ENCODE measurements at regions not wholly inside any gene's neighbourhood (a gene's known extent, or its start where the extent isn't known, plus 50 kb on each side); places are given as distances from the start of the nearest gene placed in this dataset.

DNA sequence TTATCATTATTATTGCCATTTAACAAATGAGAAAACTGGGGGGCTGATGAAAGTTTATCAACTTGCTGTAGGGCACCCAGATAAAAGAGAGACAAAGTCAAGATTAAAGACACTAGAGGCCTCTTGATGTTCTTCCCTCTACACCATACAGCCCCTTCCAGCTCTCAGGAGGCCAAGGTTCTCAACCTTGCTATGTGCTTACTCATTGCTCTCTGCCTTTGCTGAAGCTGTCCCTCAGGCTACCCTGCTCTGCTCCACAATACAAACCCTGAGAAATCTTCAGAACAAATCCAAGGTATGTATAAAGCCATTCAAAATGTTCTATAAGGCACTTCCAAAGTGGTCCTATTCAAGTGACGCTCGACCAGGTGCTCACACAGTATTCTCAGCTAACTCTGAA lies 329.9 kb upstream of the TNP1 start:
- Histone ChIP-seq H3K27ac (ENCODE audit: low read depth, low read length) (no peak overlapping the region), H2BK120ac (ENCODE audit: low read depth, low read length) (no peak overlapping the region), H4K8ac (ENCODE audit: low read depth, low read length) (no peak overlapping the region), H3K4me1 (ENCODE audit: control insufficient read depth, low read depth, low read length) (no peaks in the 10 kb centered on the region), H3K18ac (ENCODE audit: low read length) (no peak overlapping the region), H2BK5ac (ENCODE audit: low read length) (no peak overlapping the region), H3K27me3 (ENCODE audit: insufficient read depth, low read length, poor library complexity) (no peaks in the 10 kb centered on the region), H3K23ac (ENCODE audit: low read length) (no peak overlapping the region), H3K4me3 (ENCODE audit: low read length) (no peak overlapping the region), H2AK5ac (ENCODE audit: low read length) (no peak overlapping the region), H2BK15ac (replicated peaks; ENCODE audit: low read depth) (no peak overlapping the region), H3K4me2 (ENCODE audit: low read length) (no peak overlapping the region), H3K56ac (ENCODE audit: low read length) (no peak overlapping the region), H4K5ac (ENCODE audit: low read length) (no peak overlapping the region), H3K79me2 (ENCODE audit: control insufficient read depth, insufficient read depth, low read length) (no peaks in the 10 kb centered on the region), H3K36me3 (ENCODE audit: control insufficient read depth, insufficient read depth, low read length) (no peaks in the 10 kb centered on the region), H3K79me1 (ENCODE audit: low read length) (no peaks in the 10 kb centered on the region), H3K9ac (ENCODE audit: low read length) (no peak overlapping the region), H3K4ac (ENCODE audit: low read depth, low read length) (no peak overlapping the region)
- WGBS (ENCODE audit: extremely low coverage, insufficient coverage, low lambda C conversion rate): no CpG with 5 or more reads among the region's 2 CpGs
- DNase-seq: no peak

DNA sequence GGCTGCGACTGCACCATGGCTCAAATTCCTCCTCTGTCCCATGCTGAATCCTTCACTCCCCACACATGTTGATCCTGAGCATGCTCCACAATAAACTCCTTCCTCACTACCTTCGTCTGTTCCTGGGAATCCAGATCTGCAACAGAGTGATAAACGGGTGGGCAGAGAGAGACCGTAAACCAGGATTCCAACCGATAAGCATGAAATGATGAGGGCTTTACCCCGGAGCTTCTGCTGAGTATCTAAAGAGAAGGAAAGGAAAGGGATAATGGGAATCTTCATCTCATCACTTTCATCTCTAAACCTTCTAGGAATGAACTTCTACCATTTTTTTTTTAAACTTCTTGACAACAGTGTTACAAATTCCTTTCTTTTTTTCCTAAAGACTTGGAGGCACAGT lies 329.3 kb upstream of the TNP1 start:
- Histone ChIP-seq H3K18ac (ENCODE audit: low read length) (no peak overlapping the region), H3K56ac (ENCODE audit: low read length) (no peak overlapping the region), H3K23ac (ENCODE audit: low read length) (no peak overlapping the region), H2BK120ac (ENCODE audit: low read depth, low read length) (no peak overlapping the region), H3K36me3 (ENCODE audit: control insufficient read depth, insufficient read depth, low read length) (no peaks in the 10 kb centered on the region), H3K27ac (ENCODE audit: low read depth, low read length) (no peak overlapping the region), H3K4me1 (ENCODE audit: control insufficient read depth, low read depth, low read length) (no peaks in the 10 kb centered on the region), H3K4me3 (ENCODE audit: low read length) (no peak overlapping the region), H3K9ac (ENCODE audit: low read length) (no peak overlapping the region), H2BK5ac (ENCODE audit: low read length) (no peak overlapping the region), H2BK15ac (replicated peaks; ENCODE audit: low read depth) (no peak overlapping the region), H4K8ac (ENCODE audit: low read depth, low read length) (no peak overlapping the region), H3K79me1 (ENCODE audit: low read length) (no peaks in the 10 kb centered on the region), H3K79me2 (ENCODE audit: control insufficient read depth, insufficient read depth, low read length) (no peaks in the 10 kb centered on the region), H4K5ac (ENCODE audit: low read length) (no peak overlapping the region), H3K27me3 (ENCODE audit: insufficient read depth, low read length, poor library complexity) (no peaks in the 10 kb centered on the region), H3K4ac (ENCODE audit: low read depth, low read length) (no peak overlapping the region), H2AK5ac (ENCODE audit: low read length) (no peak overlapping the region), H3K4me2 (ENCODE audit: low read length) (no peak overlapping the region)
- WGBS (ENCODE audit: extremely low coverage, insufficient coverage, low lambda C conversion rate): no CpG with 5 or more reads among the region's 6 CpGs
- no peak for DNase-seq

DNA sequence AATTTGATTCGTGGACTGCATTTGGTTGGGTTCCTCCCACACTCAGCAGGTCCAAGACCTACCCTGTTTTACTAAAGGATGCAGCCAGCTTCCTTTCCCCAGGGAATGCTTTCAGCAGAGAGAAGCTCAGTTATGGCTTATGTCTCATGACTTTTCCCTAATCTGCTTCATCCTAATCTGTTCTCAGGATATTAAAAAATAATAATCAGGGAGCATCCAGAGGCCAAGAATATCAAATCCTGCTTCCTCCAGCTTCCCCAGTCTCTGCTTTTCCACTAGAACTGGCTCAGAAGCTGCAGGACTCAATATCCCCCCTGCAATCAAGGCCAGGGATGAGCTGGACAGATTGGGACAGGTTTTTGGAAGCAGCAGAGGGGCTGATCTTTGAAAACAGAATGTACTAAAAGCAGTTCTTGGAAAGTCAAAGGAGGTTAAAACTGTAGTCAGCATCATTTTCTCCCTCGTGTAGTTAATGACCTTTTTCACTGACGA lies 326.9 kb upstream of the TNP1 start:
- no peak overlapping the region for H3K4ac ChIP-seq (ENCODE audit: low read depth, low read length)
- H3K9ac ChIP-seq (ENCODE audit: low read length): no peak overlapping the region
- no peak overlapping the region for H2AK5ac ChIP-seq (ENCODE audit: low read length)
- no peak overlapping the region for H2BK5ac ChIP-seq (ENCODE audit: low read length)
- H3K79me2 ChIP-seq (ENCODE audit: control insufficient read depth, insufficient read depth, low read length): no peaks in the 10 kb centered on the region
- no peak for DNase-seq
- no peak overlapping the region for H3K4me3 ChIP-seq (ENCODE audit: low read length)
- no peak overlapping the region for H2BK15ac ChIP-seq (replicated peaks; ENCODE audit: low read depth)
- H2BK120ac ChIP-seq (ENCODE audit: low read depth, low read length): no peak overlapping the region
- H4K8ac ChIP-seq (ENCODE audit: low read depth, low read length): no peak overlapping the region
- H3K23ac ChIP-seq (ENCODE audit: low read length): no peak overlapping the region
- H3K27ac ChIP-seq (ENCODE audit: low read depth, low read length): no peak overlapping the region
- no peaks in the 10 kb centered on the region for H3K4me1 ChIP-seq (ENCODE audit: control insufficient read depth, low read depth, low read length)
- no peak overlapping the region for H3K18ac ChIP-seq (ENCODE audit: low read length)
- H3K27me3 ChIP-seq (ENCODE audit: insufficient read depth, low read length, poor library complexity): no peaks in the 10 kb centered on the region
- H3K79me1 ChIP-seq (ENCODE audit: low read length): no peaks in the 10 kb centered on the region
- no peak overlapping the region for H3K56ac ChIP-seq (ENCODE audit: low read length)
- no peak overlapping the region for H4K5ac ChIP-seq (ENCODE audit: low read length)
- WGBS (ENCODE audit: extremely low coverage, insufficient coverage, low lambda C conversion rate): no CpG with 5 or more reads among the region's 3 CpGs
- H3K4me2 ChIP-seq (ENCODE audit: low read length): no peak overlapping the region
- no peaks in the 10 kb centered on the region for H3K36me3 ChIP-seq (ENCODE audit: control insufficient read depth, insufficient read depth, low read length)

DNA sequence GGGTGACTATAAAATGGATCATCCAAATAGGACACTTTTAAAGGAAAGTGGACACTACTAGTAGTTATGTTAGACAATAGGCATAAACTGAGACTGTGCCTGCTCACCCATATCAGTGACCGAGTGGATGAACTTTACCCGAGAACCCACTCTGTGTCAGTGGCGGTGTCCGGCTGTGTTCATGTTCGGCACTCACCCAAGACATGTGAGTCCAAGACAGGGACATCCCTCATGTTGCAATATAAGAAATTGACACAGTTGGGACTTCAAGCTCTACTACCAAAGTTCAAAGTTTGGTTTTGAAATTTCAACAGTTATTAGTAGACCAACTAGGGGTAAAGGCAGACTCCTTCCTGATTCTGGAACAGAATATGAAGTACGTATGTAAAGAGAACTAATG lies 326.3 kb upstream of the TNP1 start:
- H2BK5ac ChIP-seq (ENCODE audit: low read length): no peak overlapping the region
- H3K27me3 ChIP-seq (ENCODE audit: insufficient read depth, low read length, poor library complexity): no peaks in the 10 kb centered on the region
- DNase-seq: no peak
- no peaks in the 10 kb centered on the region for H3K79me2 ChIP-seq (ENCODE audit: control insufficient read depth, insufficient read depth, low read length)
- H3K23ac ChIP-seq (ENCODE audit: low read length): no peak overlapping the region
- H3K4me2 ChIP-seq (ENCODE audit: low read length): no peak overlapping the region
- no peak overlapping the region for H2AK5ac ChIP-seq (ENCODE audit: low read length)
- no peaks in the 10 kb centered on the region for H3K4me1 ChIP-seq (ENCODE audit: control insufficient read depth, low read depth, low read length)
- H3K4ac ChIP-seq (ENCODE audit: low read depth, low read length): no peak overlapping the region
- H3K36me3 ChIP-seq (ENCODE audit: control insufficient read depth, insufficient read depth, low read length): no peaks in the 10 kb centered on the region
- H2BK120ac ChIP-seq (ENCODE audit: low read depth, low read length): no peak overlapping the region
- H3K4me3 ChIP-seq (ENCODE audit: low read length): no peak overlapping the region
- no peak overlapping the region for H4K8ac ChIP-seq (ENCODE audit: low read depth, low read length)
- no peak overlapping the region for H2BK15ac ChIP-seq (replicated peaks; ENCODE audit: low read depth)
- no CpG with 5 or more reads among the region's 6 CpGs for WGBS (ENCODE audit: extremely low coverage, insufficient coverage, low lambda C conversion rate)
- no peak overlapping the region for H4K5ac ChIP-seq (ENCODE audit: low read length)
- H3K79me1 ChIP-seq (ENCODE audit: low read length): no peaks in the 10 kb centered on the region
- H3K18ac ChIP-seq (ENCODE audit: low read length): no peak overlapping the region
- no peak overlapping the region for H3K56ac ChIP-seq (ENCODE audit: low read length)
- no peak overlapping the region for H3K27ac ChIP-seq (ENCODE audit: low read depth, low read length)
- no peak overlapping the region for H3K9ac ChIP-seq (ENCODE audit: low read length)

DNA sequence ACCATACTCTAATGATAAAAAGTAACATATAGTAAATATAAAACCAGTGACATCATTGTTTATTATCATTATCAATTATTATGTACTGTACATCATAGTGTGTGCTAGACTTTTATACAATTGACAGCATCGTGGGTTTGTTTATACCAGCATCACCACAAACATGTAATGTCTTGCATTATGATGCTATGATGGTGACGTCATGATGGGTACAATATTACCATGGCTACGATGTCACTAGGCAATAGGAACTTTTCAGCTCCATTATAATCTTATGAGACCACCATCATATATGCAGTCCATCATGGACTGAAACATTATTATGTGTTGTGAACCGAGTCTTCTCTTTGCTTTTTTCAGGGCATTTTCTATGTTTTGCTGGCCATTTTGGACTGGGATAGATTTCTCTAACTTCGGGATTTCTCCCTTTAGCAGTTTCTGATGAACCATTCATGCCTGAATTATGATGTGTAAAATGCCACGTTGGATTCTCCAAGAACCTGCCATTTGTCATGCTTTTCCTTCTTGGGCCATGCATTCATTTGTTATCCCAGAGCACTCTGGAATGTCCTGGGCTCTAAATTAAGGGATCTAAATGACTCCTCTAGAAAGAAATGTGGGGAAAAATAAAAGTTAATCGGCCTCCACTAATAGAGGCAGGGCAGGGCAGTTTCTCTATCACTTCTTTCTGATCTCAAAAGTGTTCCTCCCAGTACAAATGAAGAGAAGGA lies 325.6 kb upstream of the TNP1 start:
- Histone ChIP-seq H3K4me2 (ENCODE audit: low read length) (no peak overlapping the region), H3K4me3 (ENCODE audit: low read length) (no peak overlapping the region), H2BK15ac (replicated peaks; ENCODE audit: low read depth) (no peak overlapping the region), H3K79me1 (ENCODE audit: low read length) (no peaks in the 10 kb centered on the region), H3K27ac (ENCODE audit: low read depth, low read length) (no peak overlapping the region), H3K23ac (ENCODE audit: low read length) (no peak overlapping the region), H3K27me3 (ENCODE audit: insufficient read depth, low read length, poor library complexity) (no peaks in the 10 kb centered on the region), H3K9ac (ENCODE audit: low read length) (no peak overlapping the region), H3K56ac (ENCODE audit: low read length) (no peak overlapping the region), H3K4me1 (ENCODE audit: control insufficient read depth, low read depth, low read length) (no peaks in the 10 kb centered on the region), H2BK5ac (ENCODE audit: low read length) (no peak overlapping the region), H4K5ac (ENCODE audit: low read length) (no peak overlapping the region), H3K36me3 (ENCODE audit: control insufficient read depth, insufficient read depth, low read length) (no peaks in the 10 kb centered on the region), H3K4ac (ENCODE audit: low read depth, low read length) (no peak overlapping the region), H3K79me2 (ENCODE audit: control insufficient read depth, insufficient read depth, low read length) (no peaks in the 10 kb centered on the region), H3K18ac (ENCODE audit: low read length) (no peak overlapping the region), H2AK5ac (ENCODE audit: low read length) (no peak overlapping the region), H2BK120ac (ENCODE audit: low read depth, low read length) (no peak overlapping the region), H4K8ac (ENCODE audit: low read depth, low read length) (no peak overlapping the region)
- no peak for DNase-seq
- WGBS (ENCODE audit: extremely low coverage, insufficient coverage, low lambda C conversion rate): no CpG with 5 or more reads among the region's 7 CpGs

DNA sequence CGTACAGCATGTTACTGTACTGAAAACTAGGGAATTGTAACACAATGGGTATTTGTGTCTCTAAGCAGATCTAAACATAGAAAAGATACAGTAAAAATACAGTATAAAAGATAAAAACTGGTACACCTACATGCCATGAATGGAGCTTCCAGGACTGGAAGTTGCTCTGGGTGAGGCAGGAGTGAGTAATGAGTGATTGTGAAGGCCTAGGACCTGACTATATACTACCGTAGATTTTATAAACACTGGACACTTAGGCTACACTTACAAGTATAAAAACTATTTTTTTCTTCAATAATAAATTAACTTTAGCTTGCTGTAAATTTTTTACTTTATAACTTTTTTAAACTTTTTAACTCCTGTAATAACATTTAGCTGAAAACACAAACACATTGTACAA lies 324.4 kb upstream of the TNP1 start:
- no peak overlapping the region for H4K5ac ChIP-seq (ENCODE audit: low read length)
- no peaks in the 10 kb centered on the region for H3K36me3 ChIP-seq (ENCODE audit: control insufficient read depth, insufficient read depth, low read length)
- no peak overlapping the region for H3K27ac ChIP-seq (ENCODE audit: low read depth, low read length)
- no peak overlapping the region for H3K18ac ChIP-seq (ENCODE audit: low read length)
- no peak for DNase-seq
- WGBS (ENCODE audit: extremely low coverage, insufficient coverage, low lambda C conversion rate): no CpG with 5 or more reads among the region's 2 CpGs
- H3K4ac ChIP-seq (ENCODE audit: low read depth, low read length): no peak overlapping the region
- H2BK120ac ChIP-seq (ENCODE audit: low read depth, low read length): no peak overlapping the region
- no peak overlapping the region for H2BK15ac ChIP-seq (replicated peaks; ENCODE audit: low read depth)
- H3K4me1 ChIP-seq (ENCODE audit: control insufficient read depth, low read depth, low read length): no peaks in the 10 kb centered on the region
- H2BK5ac ChIP-seq (ENCODE audit: low read length): no peak overlapping the region
- H3K79me1 ChIP-seq (ENCODE audit: low read length): no peaks in the 10 kb centered on the region
- H2AK5ac ChIP-seq (ENCODE audit: low read length): no peak overlapping the region
- H3K79me2 ChIP-seq (ENCODE audit: control insufficient read depth, insufficient read depth, low read length): no peaks in the 10 kb centered on the region
- no peak overlapping the region for H3K23ac ChIP-seq (ENCODE audit: low read length)
- H3K4me3 ChIP-seq (ENCODE audit: low read length): no peak overlapping the region
- H3K27me3 ChIP-seq (ENCODE audit: insufficient read depth, low read length, poor library complexity): no peaks in the 10 kb centered on the region
- H3K9ac ChIP-seq (ENCODE audit: low read length): no peak overlapping the region
- no peak overlapping the region for H3K4me2 ChIP-seq (ENCODE audit: low read length)
- no peak overlapping the region for H3K56ac ChIP-seq (ENCODE audit: low read length)
- no peak overlapping the region for H4K8ac ChIP-seq (ENCODE audit: low read depth, low read length)
